H1 (cell line): ENCODE measurements at regions not wholly inside any gene's neighbourhood (a gene's known extent, or its start where the extent isn't known, plus 50 kb on each side); places are given as distances from the start of the nearest gene placed in this dataset.

Experiments used
- CTCF ChIA-PET: fragments of 300-600 bp; sonication (Branson Sonifier 250); formaldehyde crosslinking; loops from one replicate; lab custom pipeline; 2021; ENCODE audit not compliant: partially characterized antibody; lab: Charles Lee
- POLR2A ChIA-PET: fragments of 300-600 bp; sonication (Branson Sonifier 250); formaldehyde crosslinking; loops from one replicate; lab custom pipeline; 2021; ENCODE audit warnings: inconsistent platforms; ENCODE audit not compliant: partially characterized antibody; lab: Charles Lee
- DNase-seq, 2 experiments: peaks; one replicate each; pipeline versions ENCODE4 v3.0.0 to v3.0.0-alpha.2; 2010 to 2022; ENCODE audit warnings: low spot score in 2 of 2, low read depth in 1 of 2, mixed read lengths in 1 of 2
- FAIRE-seq: peaks from 2 replicates; lab custom pipeline; 2011; peaks lifted over from hg19 to GRCh38; lab: Jason Lieb, UNC
- H2AFZ ChIP-seq: 2 replicates; pipeline ENCODE4 v1.8.1; 2012; ENCODE audit warnings: low read length, inconsistent platforms
- H2AK5ac ChIP-seq: 2 replicates; pipeline ENCODE4 v1.6.1; 2013; ENCODE audit warnings: low read depth, low read length
- H2BK120ac ChIP-seq: replicated peaks from 2 replicates; pipeline ENCODE3; 2013; ENCODE audit warnings: low read depth, low read length, inconsistent platforms
- H2BK12ac ChIP-seq: 2 replicates; pipeline ENCODE4 v1.6.1; 2013; ENCODE audit warnings: low read depth, low read length
- H2BK15ac ChIP-seq: 2 replicates; pipeline ENCODE4 v1.6.1; 2013; ENCODE audit warnings: low read length
- H2BK20ac ChIP-seq: 2 replicates; pipeline ENCODE4 v1.6.1; 2013; ENCODE audit warnings: low read length
- H2BK5ac ChIP-seq: 2 replicates; pipeline ENCODE4 v1.6.1; 2013; ENCODE audit warnings: low read depth, low read length
- H3K14ac ChIP-seq: 2 replicates; pipeline ENCODE4 v1.6.1; 2013; ENCODE audit warnings: inconsistent platforms; ENCODE audit not compliant: insufficient read length
- H3K18ac ChIP-seq: 2 replicates; pipeline ENCODE4 v1.6.1; 2013; ENCODE audit warnings: low read length; ENCODE audit errors: extremely low read depth
- H3K23ac ChIP-seq: 2 replicates; pipeline ENCODE4 v1.6.1; 2013; ENCODE audit warnings: inconsistent platforms; ENCODE audit not compliant: insufficient read length
- H3K23me2 ChIP-seq: 2 replicates; pipeline ENCODE4 v1.6.1; 2013; ENCODE audit warnings: low read depth, low read length
- H3K27ac ChIP-seq: 2 replicates; pipeline ENCODE4 v1.6.1; 2011; ENCODE audit warnings: low read depth, low read length, inconsistent platforms
- H3K27me3 ChIP-seq, 4 experiments: replicated peaks in 1 of 4; 1 replicate in 1 of 4; 2 replicates in 3 of 4; pipeline versions ENCODE4 v1.6.1 to v1.8.1; 2011 to 2013; ENCODE audit warnings: low read length in 3 of 4, mild to moderate bottlenecking in 3 of 4, inconsistent platforms in 2 of 4, mixed read lengths in 2 of 4, moderate library complexity in 1 of 4; ENCODE audit not compliant: control insufficient read depth in 3 of 4, insufficient read depth in 3 of 4; ENCODE audit errors: extremely low read depth in 1 of 4
- H3K36me3 ChIP-seq, 4 experiments: 2 replicates each; pipeline versions ENCODE4 v1.6.1 to v1.8.1; 2011 to 2013; ENCODE audit warnings: mild to moderate bottlenecking in 4 of 4, low read length in 3 of 4, moderate library complexity in 2 of 4, control low read depth in 1 of 4, inconsistent platforms in 1 of 4; ENCODE audit not compliant: insufficient read depth in 4 of 4, control insufficient read depth in 2 of 4
- H3K4ac ChIP-seq: replicated peaks from 2 replicates; pipeline ENCODE3; 2013; ENCODE audit warnings: low read length, low read depth, mixed read lengths, inconsistent platforms; ENCODE audit not compliant: insufficient read length
- H3K4me1 ChIP-seq, 4 experiments: replicated peaks in 1 of 4; 1 replicate in 1 of 4; 2 replicates in 3 of 4; pipeline versions ENCODE4 v1.6.1 to v1.8.1; 2011 to 2013; ENCODE audit warnings: low read length in 3 of 4, inconsistent platforms in 2 of 4, mixed read lengths in 1 of 4; ENCODE audit not compliant: insufficient read depth in 4 of 4, control insufficient read depth in 3 of 4
- H3K4me2 ChIP-seq, 2 experiments: 2 replicates each; pipeline versions ENCODE4 v1.6.1 to v1.8.1; 2011 to 2013; ENCODE audit warnings: low read depth in 2 of 2, low read length in 2 of 2, control low read depth in 1 of 2, inconsistent platforms in 1 of 2, mild to moderate bottlenecking in 1 of 2; ENCODE audit not compliant: insufficient read depth in 1 of 2
- H3K4me3 ChIP-seq, 4 experiments: fragments of 200-600, 300-600 bp in 1 of 4; sonication (generic), shearing (Covaris generic), sonication (Bioruptor Twin) in 1 of 4; 2 replicates each; pipeline versions ENCODE4 v1.5.1 to v1.8.1; 2011 to 2016; ENCODE audit warnings: low read length in 4 of 4, low read depth in 3 of 4, control low read depth in 2 of 4, inconsistent platforms in 2 of 4, mild to moderate bottlenecking in 2 of 4, mixed read lengths in 1 of 4, moderate library complexity in 1 of 4; ENCODE audit not compliant: insufficient read depth in 2 of 4; ENCODE audit errors: extremely low read depth in 1 of 4
- H3K56ac ChIP-seq: replicated peaks from 2 replicates; pipeline ENCODE3; 2013; ENCODE audit warnings: low read depth, mild to moderate bottlenecking, mixed read lengths, low read length, inconsistent platforms; ENCODE audit not compliant: insufficient read length
- H3K79me1 ChIP-seq: 2 replicates; pipeline ENCODE4 v1.6.1; 2013; ENCODE audit warnings: low read depth, low read length, control low read depth
- H3K79me2 ChIP-seq, 2 experiments: 2 replicates each; pipeline versions ENCODE4 v1.6.1 to v1.8.1; 2012 to 2013; ENCODE audit warnings: low read length in 2 of 2, mild to moderate bottlenecking in 2 of 2, inconsistent platforms in 1 of 2; ENCODE audit not compliant: insufficient read depth in 2 of 2, control insufficient read depth in 1 of 2
- H3K9ac ChIP-seq, 4 experiments: replicated peaks in 1 of 4; 1 replicate in 1 of 4; 2 replicates in 3 of 4; pipeline versions ENCODE4 v1.6.1 to v1.8.1; 2011 to 2013; ENCODE audit warnings: low read depth in 3 of 4, low read length in 3 of 4, control low read depth in 2 of 4, mild to moderate bottlenecking in 2 of 4, moderate library complexity in 2 of 4, inconsistent platforms in 1 of 4; ENCODE audit errors: extremely low read depth in 1 of 4
- H3K9me3 ChIP-seq, 2 experiments: 2 replicates each; pipeline versions ENCODE4 v1.6.1 to v1.8.1; 2012 to 2013; ENCODE audit warnings: mild to moderate bottlenecking in 2 of 2, moderate library complexity in 2 of 2, control low read depth in 1 of 2, inconsistent platforms in 1 of 2, low read depth in 1 of 2, low read length in 1 of 2, mixed read lengths in 1 of 2; ENCODE audit not compliant: insufficient read depth in 2 of 2
- H4K20me1 ChIP-seq, 2 experiments: replicated peaks in 1 of 2; 2 replicates each; pipeline versions ENCODE3 to v1.8.1; 2011 to 2013; ENCODE audit warnings: inconsistent platforms in 2 of 2, low read length in 2 of 2, mild to moderate bottlenecking in 1 of 2; ENCODE audit not compliant: insufficient read depth in 2 of 2, control insufficient read depth in 1 of 2
- H4K5ac ChIP-seq: 2 replicates; pipeline ENCODE4 v1.6.1; 2013; ENCODE audit warnings: low read length, low read depth, mixed read lengths, inconsistent platforms; ENCODE audit not compliant: insufficient read length
- H4K8ac ChIP-seq: 2 replicates; pipeline ENCODE4 v1.8.0; 2013; ENCODE audit warnings: mild to moderate bottlenecking, moderate library complexity, low read length, inconsistent platforms; ENCODE audit not compliant: insufficient read depth; ENCODE audit errors: extremely low read depth
- H4K91ac ChIP-seq: replicated peaks from 2 replicates; pipeline ENCODE3; 2013; ENCODE audit warnings: low read length, mixed read lengths, inconsistent platforms; ENCODE audit not compliant: insufficient read length
- BACH1 ChIP-seq: IDR thresholded peaks from 2 replicates; pipeline ENCODE4 v1.6.1; 2012; ENCODE audit warnings: low read length, improper control_type of control experiment
- BRCA1 ChIP-seq: IDR thresholded peaks from 2 replicates; pipeline ENCODE4 v1.6.1; 2012; ENCODE audit warnings: low read depth, low read length, improper control_type of control experiment
- CHD2 ChIP-seq: IDR thresholded peaks from 2 replicates; pipeline ENCODE4 v1.6.1; 2012; ENCODE audit warnings: low read length, improper control_type of control experiment
- RXRA ChIP-seq: IDR thresholded peaks from 2 replicates; pipeline ENCODE4 v1.6.1; 2011; ENCODE audit warnings: low read depth, mild to moderate bottlenecking, low read length, moderate library complexity; ENCODE audit not compliant: insufficient read depth
- SP4 ChIP-seq: IDR thresholded peaks from 2 replicates; pipeline ENCODE4 v1.6.1; 2012; ENCODE audit warnings: low read length, inconsistent platforms
- TAF7 ChIP-seq: optimal IDR thresholded peaks from 2 replicates; pipeline ENCODE3; 2011; ENCODE audit warnings: low read depth, mild to moderate bottlenecking, inconsistent platforms, low read length, moderate library complexity, borderline replicate concordance
- WGBS, 2 experiments: shearing (Covaris generic) in 1 of 2; methylation state at CpG; one replicate each; pipeline versions ENCODE4 v1.1.6 to v1.1.7; 2013 to 2015; ENCODE audit warnings: low lambda C conversion rate in 2 of 2, mixed read lengths in 2 of 2, inconsistent platforms in 1 of 2, low coverage in 1 of 2, missing lambda C conversion rate in 1 of 2; ENCODE audit not compliant: insufficient replicate concordance in 2 of 2, insufficient coverage in 1 of 2, insufficient read length in 1 of 2; ENCODE audit errors: extremely low coverage in 1 of 2, missing lambda C conversion rate in 1 of 2; 5-methylcytosine and 5-hydroxymethylcytosine counted together

DNA sequence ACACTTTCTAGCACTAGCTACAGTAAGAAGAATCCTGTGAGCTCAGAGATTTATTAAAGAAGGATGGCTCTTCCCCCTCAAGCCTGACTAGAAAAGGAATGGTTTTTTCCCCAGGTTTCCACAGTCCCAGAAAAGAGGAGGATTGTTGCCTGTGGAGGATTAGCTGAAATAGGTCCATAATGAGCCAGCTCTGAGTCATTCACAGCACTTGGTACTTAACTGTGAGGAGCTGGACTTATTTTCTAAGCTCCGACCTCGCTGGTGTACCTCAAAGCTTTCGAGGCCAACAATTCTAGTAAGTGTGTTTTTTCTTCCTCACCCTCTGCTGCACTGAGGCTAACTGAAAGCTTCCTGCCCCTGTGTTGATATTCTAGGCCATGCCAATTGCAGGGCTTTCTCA is 222.5 kb upstream of the IL12B start:
- no peak for DNase-seq
- no peaks in the 10 kb centered on the region for H3K36me3 ChIP-seq
- no peak overlapping the region for H2BK120ac ChIP-seq
- H3K9me3 ChIP-seq: peaks cover 2 to 4% of the 10 kb centered on the region in 2 experiments; a peak in 1 of 4 replicates
- ChIA-PET POLR2A (interaction anchor here (0.6 kb wide), 1 partner anchor 122 kb away, joined by 3 read pairs; no protein-coding TSS in a partner anchor), CTCF (interaction anchor here (0.6 to 1.0 kb wide), 3 partner anchors 13 to 469 kb away, joined by 3 read pairs; no protein-coding TSS in a partner anchor)
- no peak overlapping the region for H2AFZ ChIP-seq
- no peak overlapping the region for H3K14ac ChIP-seq
- H3K79me2 ChIP-seq: no peaks in the 10 kb centered on the region
- no peak overlapping the region for H2BK15ac ChIP-seq
- H4K20me1 ChIP-seq: no peaks in the 10 kb centered on the region
- FAIRE-seq: no peak
- no peak overlapping the region for H3K4me2 ChIP-seq
- H4K5ac ChIP-seq: no peak overlapping the region
- H4K8ac ChIP-seq: no peak overlapping the region
- H3K23ac ChIP-seq: no peak overlapping the region
- no peak overlapping the region for H3K9ac ChIP-seq
- H2AK5ac ChIP-seq: no peak overlapping the region
- 83% methylated on average over 3 of the region's 3 CpGs; no CpG with 5 or more reads in 1 of the 2 experiments for WGBS, 2 experiments
- no peak overlapping the region for H3K4ac ChIP-seq
- H3K27me3 ChIP-seq: no peaks in the 10 kb centered on the region
- no peaks in the 10 kb centered on the region for H3K23me2 ChIP-seq
- no peaks in the 10 kb centered on the region for H3K79me1 ChIP-seq
- no peak overlapping the region for H2BK20ac ChIP-seq
- H3K27ac ChIP-seq: no peak overlapping the region
- H3K4me1 ChIP-seq: no peaks in the 10 kb centered on the region
- H3K4me3 ChIP-seq: no peak overlapping the region
- no peak overlapping the region for H4K91ac ChIP-seq
- no peak overlapping the region for H3K18ac ChIP-seq
- no peak overlapping the region for H3K56ac ChIP-seq
- H2BK5ac ChIP-seq: no peak overlapping the region
- no peak overlapping the region for H2BK12ac ChIP-seq
- TF ChIP-seq RXRA (no peak), TAF7 (no peak), SP4 (no peak), BRCA1 (no peak), BACH1 (no peak), CHD2 (no peak)
